Karpas-422 (cell line): ENCODE measurements at regions not wholly inside any gene's neighbourhood (a gene's known extent, or its start where the extent isn't known, plus 50 kb on each side); places are given as distances from the start of the nearest gene placed in this dataset.
"Not testable (repeated sequence)": the region's sequence is repeated elsewhere in the genome, so short reads cannot be mapped to it uniquely, and the experiment has no call there.

Experiments used
- DNase-seq: peaks from one replicate; pipeline ENCODE4 v3.0.0-alpha.2; 2015
- H2AFZ ChIP-seq: fragments of 200-600 bp; sonication (generic); 2 replicates; pipeline ENCODE4 v1.6.1; 2014; ENCODE audit warnings: antibody characterized with exemption, low read length, mixed read lengths
- H3K27ac ChIP-seq: fragments of 200-600 bp; sonication (generic); 2 replicates; pipeline ENCODE4 v1.5.1; 2014; ENCODE audit warnings: mild to moderate bottlenecking, low read length, moderate library complexity
- H3K27me3 ChIP-seq: fragments of 200-600 bp; sonication (generic); 2 replicates; pipeline ENCODE4 v1.6.1; 2014; ENCODE audit warnings: low read length, mixed read lengths
- H3K36me3 ChIP-seq: fragments of 200-600 bp; sonication (generic); 2 replicates; pipeline ENCODE4 v1.6.1; 2014; ENCODE audit warnings: low read length, mixed read lengths; ENCODE audit not compliant: insufficient read depth
- H3K4me1 ChIP-seq: fragments of 200-600 bp; sonication (generic); 2 replicates; pipeline ENCODE4 v1.6.1; 2014; ENCODE audit warnings: mild to moderate bottlenecking, low read length, mixed read lengths
- H3K4me2 ChIP-seq: fragments of 200-600 bp; sonication (generic); 2 replicates; pipeline ENCODE4 v1.6.1; 2014; ENCODE audit warnings: low read length, low read depth, mild to moderate bottlenecking; ENCODE audit not compliant: poor library complexity, severe bottlenecking
- H3K4me3 ChIP-seq: fragments of 200-600 bp; sonication (generic); 2 replicates; pipeline ENCODE4 v1.5.1; 2014; ENCODE audit warnings: mild to moderate bottlenecking, antibody characterized with exemption, low read length, mixed read lengths
- H3K79me2 ChIP-seq: fragments of 200-600 bp; sonication (generic); 2 replicates; pipeline ENCODE4 v1.6.1; 2014; ENCODE audit warnings: mild to moderate bottlenecking, low read length, mixed read lengths
- H3K9ac ChIP-seq: fragments of 200-600 bp; sonication (generic); 2 replicates; pipeline ENCODE4 v1.6.0; 2014; ENCODE audit warnings: low read length
- H3K9me2 ChIP-seq: fragments of 200-600 bp; sonication (generic), shearing (Covaris generic); replicated peaks from 2 replicates; pipeline ENCODE4 v1.6.0; 2014; ENCODE audit warnings: mild to moderate bottlenecking, low read length, moderate library complexity; ENCODE audit not compliant: insufficient read depth
- H3K9me3 ChIP-seq: fragments of 300-700, 200-600 bp; sonication (generic); 2 replicates; pipeline ENCODE4 v1.6.1; 2014; ENCODE audit warnings: low read length, mixed read lengths
- H4K20me1 ChIP-seq: fragments of 200-600 bp; sonication (generic); 2 replicates; pipeline ENCODE4 v1.6.1; 2014; ENCODE audit warnings: mild to moderate bottlenecking, antibody characterized with exemption, low read length, low read depth; ENCODE audit not compliant: insufficient read depth

- H3K9ac ChIP-seq, result no peak overlapping the region
- peaks cover 3% of the 10 kb centered on the region for H3K4me1 ChIP-seq
- no peaks in the 10 kb centered on the region for H3K9me3 ChIP-seq
- no peak for DNase-seq
- no peak overlapping the region for H3K27ac ChIP-seq
- no peak overlapping the region for H2AFZ ChIP-seq
- H3K4me3 ChIP-seq, result no peak overlapping the region
- no peaks in the 10 kb centered on the region for H4K20me1 ChIP-seq
- no peaks in the 10 kb centered on the region for H3K27me3 ChIP-seq
- H3K9me2 ChIP-seq, result no peaks in the 10 kb centered on the region
- no peaks in the 10 kb centered on the region for H3K79me2 ChIP-seq
- no peaks in the 10 kb centered on the region for H3K36me3 ChIP-seq
- no peak overlapping the region for H3K4me2 ChIP-seq
Observed at GRCh38 chr9:110093417-110093816, 114.5 kb downstream of the C9orf152 start.

- Histone ChIP-seq H3K4me2 (no peak overlapping the region), H3K9me2 (no peaks in the 10 kb centered on the region), H3K4me3 (no peak overlapping the region), H3K79me2 (no peaks in the 10 kb centered on the region), H3K27ac (no peak overlapping the region), H3K27me3 (no peaks in the 10 kb centered on the region), H3K9me3 (no peaks in the 10 kb centered on the region), H3K36me3 (no peaks in the 10 kb centered on the region), H3K4me1 (peaks cover 8% of the 10 kb centered on the region), H3K9ac (no peak overlapping the region), H4K20me1 (no peaks in the 10 kb centered on the region), H2AFZ (no peak overlapping the region)
- no peak for DNase-seq
Observed at GRCh38 chr9:110093871-110094270, 114.1 kb downstream of the C9orf152 start.

GRCh38 chr9:110095161-110095595 is 112.8 kb downstream of the C9orf152 start:
- Histone ChIP-seq H3K4me1 (peaks cover 18% of the 10 kb centered on the region), H3K27ac (no peak overlapping the region), H3K9me2 (no peaks in the 10 kb centered on the region), H3K36me3 (no peaks in the 10 kb centered on the region), H3K9me3 (no peaks in the 10 kb centered on the region), H3K27me3 (no peaks in the 10 kb centered on the region), H3K4me2 (no peak overlapping the region), H4K20me1 (no peaks in the 10 kb centered on the region), H3K4me3 (no peak overlapping the region), H2AFZ (no peak overlapping the region), H3K9ac (no peak overlapping the region), H3K79me2 (no peaks in the 10 kb centered on the region)
- no peak for DNase-seq

- H3K27me3 ChIP-seq, result no peaks in the 10 kb centered on the region
- no peaks in the 10 kb centered on the region for H3K9me3 ChIP-seq
- H3K9me2 ChIP-seq, result no peaks in the 10 kb centered on the region
- H3K4me1 ChIP-seq, result peaks cover 20% of the 10 kb centered on the region
- H3K36me3 ChIP-seq, result no peaks in the 10 kb centered on the region
- no peak overlapping the region for H3K9ac ChIP-seq
- H2AFZ ChIP-seq, result no peak overlapping the region
- H3K4me3 ChIP-seq, result no peak overlapping the region
- H3K4me2 ChIP-seq, result no peak overlapping the region
- H3K27ac ChIP-seq, result no peak overlapping the region
- no peaks in the 10 kb centered on the region for H3K79me2 ChIP-seq
- no peak for DNase-seq
- H4K20me1 ChIP-seq, result no peaks in the 10 kb centered on the region
Observed at GRCh38 chr9:110095776-110096175, 112.2 kb downstream of the C9orf152 start.

GRCh38 chr9:110096674-110097073 is 111.3 kb downstream of the C9orf152 start:
- not testable (repeated sequence) for H3K9ac ChIP-seq, H3K79me2 ChIP-seq, H3K27ac ChIP-seq, H3K36me3 ChIP-seq, H3K4me3 ChIP-seq, H3K27me3 ChIP-seq, H4K20me1 ChIP-seq, H3K9me2 ChIP-seq, H3K9me3 ChIP-seq, H3K4me2 ChIP-seq, DNase-seq, H2AFZ ChIP-seq
- H3K4me1 ChIP-seq, result peaks cover 20% of the 10 kb centered on the region

GRCh38 chr9:110099236-110100095 is 108.5 kb downstream of the C9orf152 start:
- Histone ChIP-seq H3K27ac (no peak overlapping the region), H3K4me2 (no peak overlapping the region), H3K36me3 (no peaks in the 10 kb centered on the region), H3K9me2 (no peaks in the 10 kb centered on the region), H3K27me3 (no peaks in the 10 kb centered on the region), H3K79me2 (no peaks in the 10 kb centered on the region), H2AFZ (no peak overlapping the region), H3K9ac (no peak overlapping the region), H4K20me1 (no peaks in the 10 kb centered on the region), H3K9me3 (no peaks in the 10 kb centered on the region), H3K4me1 (peaks cover 20% of the 10 kb centered on the region), H3K4me3 (no peak overlapping the region)
- peak; percentile 45 for DNase-seq

GRCh38 chr9:110101531-110102161 is 106.3 kb downstream of the C9orf152 start:
- Histone ChIP-seq H3K9me2 (no peaks in the 10 kb centered on the region), H3K9me3 (no peaks in the 10 kb centered on the region), H3K4me1 (peaks cover 25% of the 10 kb centered on the region), H3K9ac (no peak overlapping the region), H3K4me2 (no peak overlapping the region), H4K20me1 (no peaks in the 10 kb centered on the region), H3K36me3 (no peaks in the 10 kb centered on the region), H3K27me3 (no peaks in the 10 kb centered on the region), H3K79me2 (no peaks in the 10 kb centered on the region), H2AFZ (no peak overlapping the region), H3K27ac (no peak overlapping the region), H3K4me3 (no peak overlapping the region)
- DNase-seq, result no peak

GRCh38 chr9:110103257-110103656 is 104.7 kb downstream of the C9orf152 start:
- H3K4me1 ChIP-seq, result peaks cover 24% of the 10 kb centered on the region
- H3K27ac ChIP-seq, result no peak overlapping the region
- H3K9ac ChIP-seq, result no peak overlapping the region
- DNase-seq, result no peak
- no peaks in the 10 kb centered on the region for H3K9me3 ChIP-seq
- H3K4me3 ChIP-seq, result no peak overlapping the region
- no peaks in the 10 kb centered on the region for H3K36me3 ChIP-seq
- no peak overlapping the region for H3K4me2 ChIP-seq
- H4K20me1 ChIP-seq, result no peaks in the 10 kb centered on the region
- no peaks in the 10 kb centered on the region for H3K27me3 ChIP-seq
- no peaks in the 10 kb centered on the region for H3K9me2 ChIP-seq
- H2AFZ ChIP-seq, result no peak overlapping the region
- no peaks in the 10 kb centered on the region for H3K79me2 ChIP-seq
